ENCODE measurements at regions not wholly inside any gene's neighbourhood (a gene's known extent, or its start where the extent isn't known, plus 50 kb on each side); places are given as distances from the start of the nearest gene placed in this dataset.

- TF ChIP-seq CTCF (IDR thresholded peaks at IDR 0.05 in 2 of 3, conservative IDR thresholded peaks at IDR 0.05 in 1 of 3; ENCODE audit: borderline replicate concordance in 1 of 3, insufficient read depth in 1 of 3, low read depth in 2 of 3, low read length in 2 of 3) (no peak), POLR2AphosphoS5 (IDR thresholded peaks at IDR 0.05; ENCODE audit: low read depth, low read length) (no peak), POLR2A (IDR thresholded peaks at IDR 0.05; ENCODE audit: borderline replicate concordance, extremely low read depth, insufficient read depth, insufficient read length) (no peak), SP1 (IDR thresholded peaks at IDR 0.05; ENCODE audit: low read depth) (no peak), RAD21 (IDR thresholded peaks at IDR 0.05; ENCODE audit: low read depth) (no peak), REST (IDR thresholded peaks at IDR 0.05; ENCODE audit: low read depth) (no peak), CBX3 (IDR thresholded peaks at IDR 0.05; ENCODE audit: low read depth) (no peak), EGR1 (IDR thresholded peaks at IDR 0.05; ENCODE audit: low read depth) (no peak), EZH2phosphoT487 (IDR thresholded peaks at IDR 0.05; ENCODE audit: borderline replicate concordance) (no peak), YY1 (IDR thresholded peaks at IDR 0.05; ENCODE audit: extremely low read depth, insufficient replicate concordance, low read depth, low read length) (no peak), SIN3A (IDR thresholded peaks at IDR 0.05; ENCODE audit: low read depth) (no peak)
These were observed 60.2 kb upstream of the ABHD2 start for GRCh38 chr15:89028036-89028435.
